ENCODE measurements at regions not wholly inside any gene's neighbourhood (a gene's known extent, or its start where the extent isn't known, plus 50 kb on each side); places are given as distances from the start of the nearest gene placed in this dataset.

GRCh38 chr2:139260052-139260430, 479.9 kb upstream of the NXPH2 start:
- H3K4me3 ChIP-seq (ENCODE audit: low read depth, low read length) = no peak overlapping the region
- TF ChIP-seq CTCF (IDR thresholded peaks at IDR 0.05; ENCODE audit: insufficient read depth, low read depth, low read length, missing control alignments) = no peak
- no peak for DNase-seq (ENCODE audit: low read depth)

GRCh38 chr2:139259422-139260051, 479.3 kb upstream of the NXPH2 start:
- TF ChIP-seq CTCF (IDR thresholded peaks at IDR 0.05; ENCODE audit: insufficient read depth, low read depth, low read length, missing control alignments) = no peak
- no peak overlapping the region for H3K4me3 ChIP-seq (ENCODE audit: low read depth, low read length)
- DNase-seq (ENCODE audit: low read depth) = no peak

GRCh38 chr2:139241286-139241685, 461.1 kb upstream of the NXPH2 start:
- H3K4me3 ChIP-seq (ENCODE audit: low read depth, low read length) = no peak overlapping the region
- no peak for DNase-seq (ENCODE audit: low read depth)
- no peak for TF ChIP-seq CTCF (IDR thresholded peaks at IDR 0.05; ENCODE audit: insufficient read depth, low read depth, low read length, missing control alignments)

GRCh38 chr2:139237023-139237422, 456.8 kb upstream of the NXPH2 start:
- H3K4me3 ChIP-seq (ENCODE audit: low read depth, low read length) = no peak overlapping the region
- no peak for TF ChIP-seq CTCF (IDR thresholded peaks at IDR 0.05; ENCODE audit: insufficient read depth, low read depth, low read length, missing control alignments)
- DNase-seq (ENCODE audit: low read depth) = no peak

- no peak for TF ChIP-seq CTCF (IDR thresholded peaks at IDR 0.05; ENCODE audit: insufficient read depth, low read depth, low read length, missing control alignments)
- no peak overlapping the region for H3K4me3 ChIP-seq (ENCODE audit: low read depth, low read length)
- DNase-seq (ENCODE audit: low read depth) = no peak
Measured at GRCh38 chr2:139230881-139231280, 450.7 kb upstream of the NXPH2 start.

- TF ChIP-seq CTCF (IDR thresholded peaks at IDR 0.05; ENCODE audit: insufficient read depth, low read depth, low read length, missing control alignments) = no peak
- no peak for DNase-seq (ENCODE audit: low read depth)
- H3K4me3 ChIP-seq (ENCODE audit: low read depth, low read length) = no peak overlapping the region
Measured at GRCh38 chr2:139228276-139228675, 448.1 kb upstream of the NXPH2 start.

- DNase-seq (ENCODE audit: low read depth) = no peak
- no peak for TF ChIP-seq CTCF (IDR thresholded peaks at IDR 0.05; ENCODE audit: insufficient read depth, low read depth, low read length, missing control alignments)
- H3K4me3 ChIP-seq (ENCODE audit: low read depth, low read length) = no peak overlapping the region
Measured at GRCh38 chr2:139225961-139226360, 445.8 kb upstream of the NXPH2 start.

Measured in GM12865 (cell line).